ENCODE measurements at regions not wholly inside any gene's neighbourhood (a gene's known extent, or its start where the extent isn't known, plus 50 kb on each side); places are given as distances from the start of the nearest gene placed in this dataset.

DNA sequence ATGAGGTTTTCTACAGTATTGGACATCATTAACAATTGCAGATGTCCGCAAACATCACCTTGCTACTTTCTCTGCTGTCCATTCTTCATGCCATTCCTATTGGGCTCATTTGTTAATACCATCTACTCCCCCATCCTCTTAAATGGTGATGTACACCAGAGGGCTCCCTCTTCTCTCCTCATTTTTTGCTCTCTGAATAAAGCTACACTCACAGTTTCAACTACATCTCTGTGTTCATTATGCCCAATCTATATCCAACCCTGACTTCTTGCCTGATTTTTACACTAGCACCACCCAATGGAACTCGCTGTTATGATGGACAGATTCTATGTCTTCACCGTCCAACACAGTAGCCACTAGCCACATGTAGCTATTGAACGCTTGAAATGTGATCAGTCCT, 288.1 kb upstream of the ID4 start:
- DNase-seq (ENCODE audit: extremely low read depth in 1 of 4, low spot score in 3 of 4) (no peak), FAIRE-seq (no peak), ATAC-seq (no peak)
- ChIA-PET POLR2A (no interaction called here), CTCF (ENCODE audit: low intra/inter-chr PET ratio) (no interaction called here)
- Histone ChIP-seq H3K4me3 (no peak overlapping the region), H4K20me1 (replicated peaks; ENCODE audit: control insufficient read depth, insufficient read depth, low read length) (no peaks in the 10 kb centered on the region), H3K4me1 (replicated peaks in 1 of 2; ENCODE audit: control insufficient read depth in 2 of 2, insufficient read depth in 2 of 2, low read length in 2 of 2) (no peaks in the 10 kb centered on the region), H3K79me2 (ENCODE audit: control insufficient read depth, insufficient read depth, low read length) (no peaks in the 10 kb centered on the region), H2AFZ (ENCODE audit: low read depth, low read length) (no peak overlapping the region), H3K9me1 (ENCODE audit: control insufficient read depth, insufficient read depth, low read length) (no peaks in the 10 kb centered on the region), H3K36me3 (ENCODE audit: control insufficient read depth, insufficient read depth, low read length) (no peaks in the 10 kb centered on the region), H3K27me3 (ENCODE audit: control insufficient read depth in 2 of 2, insufficient read depth in 2 of 2, low read length in 2 of 2) (no peaks in the 10 kb centered on the region), H3K27ac (ENCODE audit: extremely low read depth, low read depth, low read length) (no peak overlapping the region), H3K9ac (ENCODE audit: insufficient read depth in 1 of 2, low read depth in 2 of 2, low read length in 2 of 2) (no peak overlapping the region), H3K9me3 (replicated peaks; ENCODE audit: control insufficient read depth, insufficient read depth, low read depth, low read length) (no peaks in the 10 kb centered on the region; the same call in 1 of the 2 replicates), H3K4me2 (ENCODE audit: insufficient read depth, low read length) (no peak overlapping the region)
- BruUV-seq (replicated peaks), result no TSS peak
- TF ChIP-seq MAFK (IDR thresholded peaks at IDR 0.05; ENCODE audit: low read length) (no peak), CHCHD3 (CRISPR knock-in tag; IDR thresholded peaks at IDR 0.05) (no peak), ZNF445 (CRISPR knock-in tag; IDR thresholded peaks at IDR 0.05; ENCODE audit: low read depth) (no peak), RBM39 (optimal IDR thresholded peaks at IDR 0.05; ENCODE audit: low read depth, low read length) (no peak), NR1H2 (CRISPR knock-in tag; IDR thresholded peaks at IDR 0.05) (no peak), ZZZ3 (IDR thresholded peaks at IDR 0.05) (no peak), CC2D1A (IDR thresholded peaks at IDR 0.05) (no peak), GTF3C2 (IDR thresholded peaks at IDR 0.05; ENCODE audit: borderline replicate concordance, extremely low read depth, insufficient read length) (no peak)
- in situ Hi-C loops (cut with MboI) (no loop called here), intact Hi-C loops (cut with micrococcal nuclease) (no loop called here)
- WGBS (ENCODE audit: insufficient coverage, low coverage, missing lambda C conversion rate), result 0% methylated on average over 4 of the region's 4 CpGs
